A549 (cell line): ENCODE measurements at regions not wholly inside any gene's neighbourhood (a gene's known extent, or its start where the extent isn't known, plus 50 kb on each side); places are given as distances from the start of the nearest gene placed in this dataset.

Source experiments
- TF ChIP-seq, protein P1 (sequence below): fragments of >200 bp; sonication (Bioruptor Twin); formaldehyde crosslinking; IDR thresholded peaks from 3 replicates; pipeline ENCODE4 v1.5.1; 2016
- TF ChIP-seq, protein P2 (sequence below): fragments of 450-650 bp; IDR thresholded peaks from 2 replicates; pipeline ENCODE4 v1.6.1; 2014; ENCODE audit warnings: antibody characterized with exemption

DNA sequence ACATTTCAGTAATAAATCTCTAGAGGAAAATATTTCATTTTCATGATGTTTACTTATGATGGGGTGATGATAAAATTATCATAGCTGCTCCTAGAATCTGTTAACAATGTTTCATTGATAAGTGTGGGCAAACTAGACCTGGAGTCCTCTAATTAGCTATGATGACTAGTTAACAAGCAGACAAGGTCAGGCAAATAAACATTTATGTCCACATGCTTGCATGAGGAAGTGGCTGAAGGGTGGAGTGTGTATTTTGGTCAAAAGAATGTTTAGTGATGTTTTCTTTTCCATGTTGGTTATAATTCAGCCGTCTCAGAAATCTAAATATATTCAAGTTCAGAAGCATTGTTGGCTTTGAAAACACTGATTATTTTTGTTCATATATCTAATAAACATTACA lies 99.9 kb upstream of the FN1 start:
- TF ChIP-seq, protein P1, sequence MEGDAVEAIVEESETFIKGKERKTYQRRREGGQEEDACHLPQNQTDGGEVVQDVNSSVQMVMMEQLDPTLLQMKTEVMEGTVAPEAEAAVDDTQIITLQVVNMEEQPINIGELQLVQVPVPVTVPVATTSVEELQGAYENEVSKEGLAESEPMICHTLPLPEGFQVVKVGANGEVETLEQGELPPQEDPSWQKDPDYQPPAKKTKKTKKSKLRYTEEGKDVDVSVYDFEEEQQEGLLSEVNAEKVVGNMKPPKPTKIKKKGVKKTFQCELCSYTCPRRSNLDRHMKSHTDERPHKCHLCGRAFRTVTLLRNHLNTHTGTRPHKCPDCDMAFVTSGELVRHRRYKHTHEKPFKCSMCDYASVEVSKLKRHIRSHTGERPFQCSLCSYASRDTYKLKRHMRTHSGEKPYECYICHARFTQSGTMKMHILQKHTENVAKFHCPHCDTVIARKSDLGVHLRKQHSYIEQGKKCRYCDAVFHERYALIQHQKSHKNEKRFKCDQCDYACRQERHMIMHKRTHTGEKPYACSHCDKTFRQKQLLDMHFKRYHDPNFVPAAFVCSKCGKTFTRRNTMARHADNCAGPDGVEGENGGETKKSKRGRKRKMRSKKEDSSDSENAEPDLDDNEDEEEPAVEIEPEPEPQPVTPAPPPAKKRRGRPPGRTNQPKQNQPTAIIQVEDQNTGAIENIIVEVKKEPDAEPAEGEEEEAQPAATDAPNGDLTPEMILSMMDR, result no peak
- TF ChIP-seq, protein P2, sequence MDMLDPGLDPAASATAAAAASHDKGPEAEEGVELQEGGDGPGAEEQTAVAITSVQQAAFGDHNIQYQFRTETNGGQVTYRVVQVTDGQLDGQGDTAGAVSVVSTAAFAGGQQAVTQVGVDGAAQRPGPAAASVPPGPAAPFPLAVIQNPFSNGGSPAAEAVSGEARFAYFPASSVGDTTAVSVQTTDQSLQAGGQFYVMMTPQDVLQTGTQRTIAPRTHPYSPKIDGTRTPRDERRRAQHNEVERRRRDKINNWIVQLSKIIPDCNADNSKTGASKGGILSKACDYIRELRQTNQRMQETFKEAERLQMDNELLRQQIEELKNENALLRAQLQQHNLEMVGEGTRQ, result no peak
